Endothelial cell of umbilical vein (primary cell): ENCODE measurements at regions not wholly inside any gene's neighbourhood (a gene's known extent, or its start where the extent isn't known, plus 50 kb on each side); places are given as distances from the start of the nearest gene placed in this dataset.
"Not testable (repeated sequence)": the region's sequence is repeated elsewhere in the genome, so short reads cannot be mapped to it uniquely, and the experiment has no call there.

Experiments used
- BruUV-seq: library from RNA; stranded (reverse); fragments of 400-500 nt; replicated peaks from 2 replicates; lab custom pipeline; 2021; lab: Mats Ljungman, UMichigan
- CTCF ChIA-PET: fragments of 300-600, 350-600 bp; sonication (Branson Sonifier 250); formaldehyde crosslinking; loops from one replicate; lab custom pipeline; 2021; ENCODE audit warnings: antibody characterized with exemption, inconsistent platforms; lab: Charles Lee
- POLR2A ChIA-PET: fragments of 300-600, 350-600 bp; sonication (Branson Sonifier 250); formaldehyde crosslinking; loops from one replicate; lab custom pipeline; 2021; ENCODE audit warnings: antibody characterized with exemption, inconsistent platforms; lab: Charles Lee
- DNase-seq: peaks from one replicate; pipeline ENCODE4 v3.0.0-alpha.2; 2011; ENCODE audit warnings: low read depth, low spot score
- FAIRE-seq: peaks from 2 replicates; lab custom pipeline; 2011; peaks lifted over from hg19 to GRCh38; lab: Jason Lieb, UNC
- H2AFZ ChIP-seq: 2 replicates; pipeline ENCODE4 v1.6.0; 2012; ENCODE audit warnings: low read depth, low read length, control low read depth, inconsistent platforms
- H3K27ac ChIP-seq: 2 replicates; pipeline ENCODE4 v1.5.1; 2011; ENCODE audit warnings: low read depth, mild to moderate bottlenecking, control low read depth, low read length, moderate library complexity; ENCODE audit not compliant: insufficient read depth
- H3K27me3 ChIP-seq, 2 experiments: 2 replicates each; pipeline versions ENCODE4 v1.6.0 to v1.6.1; 2011; ENCODE audit warnings: low read length in 2 of 2, mixed read lengths in 1 of 2; ENCODE audit not compliant: control insufficient read depth in 2 of 2, insufficient read depth in 2 of 2
- H3K36me3 ChIP-seq, 2 experiments: 2 replicates in 1 of 2; 3 replicates in 1 of 2; pipeline ENCODE4 v1.5.1; 2011; ENCODE audit warnings: low read length in 2 of 2, mild to moderate bottlenecking in 1 of 2, moderate library complexity in 1 of 2; ENCODE audit not compliant: control insufficient read depth in 2 of 2, insufficient read depth in 2 of 2; ENCODE audit errors: extremely low read depth in 1 of 2
- H3K4me1 ChIP-seq: 3 replicates; pipeline ENCODE4 v1.5.1; 2011; ENCODE audit warnings: mild to moderate bottlenecking, low read length; ENCODE audit not compliant: control insufficient read depth, insufficient read depth; ENCODE audit errors: extremely low read depth
- H3K4me2 ChIP-seq: 2 replicates; pipeline ENCODE4 v1.6.1; 2011; ENCODE audit warnings: low read length, control low read depth, mixed read lengths; ENCODE audit not compliant: insufficient read depth
- H3K4me3 ChIP-seq, 3 experiments: fragments of 200-600 bp in 1 of 3; sonication (generic), shearing (Covaris generic) in 1 of 3; replicated peaks in 1 of 3; 2 replicates each; pipeline ENCODE4 v1.5.1; 2011 to 2016; ENCODE audit warnings: control low read depth in 3 of 3, low read length in 3 of 3, mild to moderate bottlenecking in 2 of 3, inconsistent platforms in 1 of 3, low read depth in 1 of 3, moderate library complexity in 1 of 3; ENCODE audit not compliant: insufficient read depth in 1 of 3
- H3K79me2 ChIP-seq: 2 replicates; pipeline ENCODE4 v1.6.0; 2012; ENCODE audit warnings: low read length, inconsistent platforms; ENCODE audit not compliant: control insufficient read depth, insufficient read depth
- H3K9ac ChIP-seq: replicated peaks from 2 replicates; pipeline ENCODE3; 2011; ENCODE audit warnings: low read length, control low read depth; ENCODE audit not compliant: insufficient read depth; ENCODE audit errors: extremely low read depth
- H3K9me1 ChIP-seq: replicated peaks from 3 replicates; pipeline ENCODE4 v1.6.0; 2011; ENCODE audit warnings: mild to moderate bottlenecking, low read length; ENCODE audit not compliant: control insufficient read depth, insufficient read depth; ENCODE audit errors: extremely low read depth
- H3K9me3 ChIP-seq: replicated peaks from 2 replicates; pipeline ENCODE4 v1.5.1; 2012; ENCODE audit warnings: low read length, inconsistent platforms; ENCODE audit not compliant: control insufficient read depth, insufficient read depth
- H4K20me1 ChIP-seq: replicated peaks from 2 replicates; pipeline ENCODE3; 2011; ENCODE audit warnings: mild to moderate bottlenecking, low read length; ENCODE audit not compliant: control insufficient read depth, insufficient read depth; ENCODE audit errors: extremely low read depth
- CTCF ChIP-seq, 2 donors: IDR thresholded peaks; 1 replicate in 1 of 2; 2 replicates in 1 of 2; pipeline ENCODE4 v1.5.1; 2011; ENCODE audit warnings: low read length in 2 of 2, mild to moderate bottlenecking in 2 of 2, moderate library complexity in 2 of 2, control low read depth in 1 of 2, inconsistent platforms in 1 of 2, low read depth in 1 of 2; ENCODE audit not compliant: insufficient read depth in 1 of 2; ENCODE audit errors: extremely low read depth in 1 of 2
- POLR2A ChIP-seq: IDR thresholded peaks from 2 replicates; pipeline ENCODE4 v1.6.1; 2012; ENCODE audit warnings: low read depth, mild to moderate bottlenecking, control low read depth, low read length
- dilution Hi-C: fragments of 300-500 bp; cut with MboI; formaldehyde crosslinking; loops from one replicate; pipeline ENCODE4 v1.15.0; 2019; ENCODE audit warnings: low sequenced_read_pairs; ENCODE audit not compliant: extremely low pct_ligation_motif_present
- intact Hi-C: fragments of 100-400 bp; cut with micrococcal nuclease; formaldehyde crosslinking; loops from one replicate; pipeline ENCODE4 v1.10.0; 2022

- CTCF ChIA-PET, result interaction anchor here (0.7 to 2.0 kb wide), 5 partner anchors 11 to 51 kb away, joined by 3 to 7 read pairs (median 4); no protein-coding TSS in a partner anchor
- FAIRE-seq, result no peak
- Histone ChIP-seq H3K27ac (no peak overlapping the region), H3K4me1 (peaks cover 11% of the 10 kb centered on the region), H3K4me3 (no peak overlapping the region), H3K36me3 (no peaks in the 10 kb centered on the region), H3K9me1 (no peaks in the 10 kb centered on the region), H3K9ac (no peak overlapping the region), H3K27me3 (peaks cover 3 to 4% of the 10 kb centered on the region in 2 experiments), H2AFZ (no peak overlapping the region), H3K9me3 (no peaks in the 10 kb centered on the region), H3K79me2 (no peaks in the 10 kb centered on the region), H4K20me1 (no peaks in the 10 kb centered on the region), H3K4me2 (no peak overlapping the region)
- POLR2A ChIA-PET, result no interaction called here
- no peak for DNase-seq
- dilution Hi-C loops, result no loop called here
- no peak for TF ChIP-seq CTCF (IDR thresholded peaks at IDR 0.05; ENCODE audit: extremely low read depth in 1 of 2, insufficient read depth in 1 of 2, low read depth in 1 of 2, low read length in 2 of 2)
- TF ChIP-seq POLR2A, result no peak
- intact Hi-C loops, result loop anchor here (5.0 to 10.0 kb wide), 2 partner anchors 40 to 152 kb away; no protein-coding TSS in a partner anchor
- no TSS peak for BruUV-seq
Measured at GRCh38 chr1:148372731-148373130, 110.4 kb downstream of the PPIAL4G start.

DNA sequence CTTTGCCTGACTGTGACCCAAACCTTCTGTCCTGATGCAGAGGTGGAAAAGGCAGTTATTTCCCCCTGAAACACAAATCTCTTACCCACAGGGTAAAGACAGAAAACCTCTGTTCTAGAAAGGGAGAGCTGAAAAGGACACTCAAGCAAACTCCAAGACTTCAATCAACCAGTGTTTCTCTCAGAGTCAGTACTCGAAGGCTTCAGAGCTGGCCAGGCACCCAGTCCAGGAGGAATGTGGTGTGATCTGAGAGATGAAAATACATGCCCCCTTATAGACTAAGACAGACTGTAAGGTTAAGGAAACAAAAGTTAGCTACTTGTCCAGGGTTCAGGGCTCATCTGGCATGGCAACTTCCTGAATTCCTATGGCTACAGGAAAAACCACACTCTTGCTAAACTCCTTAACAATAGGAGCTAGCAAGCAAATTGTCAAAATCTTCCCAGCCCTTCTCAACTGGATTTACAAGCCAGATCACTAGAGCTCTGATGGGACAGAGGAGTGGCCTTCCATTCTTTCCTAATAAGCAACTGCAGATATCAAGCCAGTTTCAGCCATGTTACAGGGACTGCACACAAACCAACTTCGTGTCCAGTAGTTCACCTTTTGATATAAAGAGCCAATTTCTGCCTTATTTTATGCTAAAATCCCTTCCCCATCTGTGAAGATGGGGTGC lies 110.9 kb downstream of the PPIAL4G start:
- H3K9ac ChIP-seq, dilution Hi-C loops, H2AFZ ChIP-seq, BruUV-seq, H3K4me3 ChIP-seq, H3K36me3 ChIP-seq, H3K9me3 ChIP-seq, H3K27me3 ChIP-seq, H3K79me2 ChIP-seq, H3K27ac ChIP-seq, POLR2A ChIA-PET, H3K9me1 ChIP-seq, H4K20me1 ChIP-seq, H3K4me2 ChIP-seq: not testable (repeated sequence)
- intact Hi-C loops, result loop anchor here (5.0 to 10.0 kb wide), 2 partner anchors 40 to 153 kb away; no protein-coding TSS in a partner anchor
- peak; percentile 28 for DNase-seq
- peaks cover 11% of the 10 kb centered on the region for H3K4me1 ChIP-seq
- CTCF ChIA-PET, result interaction anchor here (0.7 to 2.0 kb wide), 5 partner anchors 10 to 52 kb away, joined by 3 to 7 read pairs (median 4); no protein-coding TSS in a partner anchor
- peak; percentile 59 for FAIRE-seq
